Colonic mucosa (tissue), 4 donors: ENCODE measurements at regions not wholly inside any gene's neighbourhood (a gene's known extent, or its start where the extent isn't known, plus 50 kb on each side); places are given as distances from the start of the nearest gene placed in this dataset.

ENCODE experiments used
- DNase-seq: peaks from one replicate; pipeline ENCODE4 v3.0.0-alpha.2; 2020
- H3K27ac ChIP-seq: fragments of 200-600 bp; one replicate; pipeline ENCODE4 v1.8.0; 2021
- H3K27me3 ChIP-seq: fragments of 200-600 bp; one replicate; pipeline ENCODE4 v1.8.0; 2021
- H3K36me3 ChIP-seq: fragments of 200-600 bp; one replicate; pipeline ENCODE4 v1.8.0; 2021
- H3K4me1 ChIP-seq: fragments of 200-600 bp; one replicate; pipeline ENCODE4 v1.8.0; 2021; ENCODE audit warnings: mild to moderate bottlenecking
- H3K4me3 ChIP-seq: fragments of 200-600 bp; one replicate; pipeline ENCODE4 v1.8.0; 2021
- H3K9ac ChIP-seq, 2 donors: one replicate each; pipeline ENCODE4 v1.7.0; 2013; ENCODE audit warnings: control low read depth in 2 of 2, low read depth in 2 of 2, low read length in 2 of 2
- H3K9me3 ChIP-seq: fragments of 200-600 bp; one replicate; pipeline ENCODE4 v1.8.0; 2021
- intact Hi-C: fragments of 100-400 bp; cut with DNase I; formaldehyde crosslinking; loops from one replicate; pipeline ENCODE4 v1.14.1; 2022
- TF ChIP-seq, protein P1 (sequence below): fragments of 200-600 bp; IDR thresholded peaks from one replicate; pipeline ENCODE4 v1.8.0; 2022; ENCODE audit warnings: antibody characterized with exemption, mild to moderate bottlenecking
- donor health status: healthy.
- donor health status: DM: no; HTN: no; CAD: no.
- donor health status: DM: no; HTN: no; CAD: no.

DNA sequence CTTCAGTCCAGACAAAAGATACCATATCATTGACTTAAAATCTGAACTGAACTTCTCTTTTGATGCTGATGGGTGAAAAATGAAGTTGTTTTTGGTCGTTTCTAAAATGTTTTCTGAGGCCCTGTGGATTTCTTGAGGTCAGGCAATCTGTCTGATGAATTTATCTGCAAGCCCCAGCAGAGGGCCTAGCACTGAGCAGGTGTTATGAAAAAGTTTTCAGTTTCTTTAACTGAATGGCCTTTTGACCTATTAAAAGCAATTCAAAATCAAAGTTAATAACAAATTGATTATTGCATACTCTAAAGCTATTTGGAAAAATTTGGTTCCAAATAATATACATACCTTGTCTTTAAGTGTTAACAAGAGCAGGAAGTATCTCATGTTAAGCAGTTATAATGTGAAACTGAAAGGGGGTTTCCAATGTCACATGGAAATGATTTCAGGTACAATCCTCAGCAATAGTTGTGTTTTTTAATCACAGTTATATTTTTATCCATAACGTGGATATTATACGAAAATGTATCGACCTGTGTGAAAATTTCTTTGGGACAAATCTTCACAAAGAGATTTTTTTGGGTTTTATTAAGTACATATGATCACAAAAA is 285.0 kb downstream of the SPANXN1 start:
- Histone ChIP-seq H3K4me1 (no peaks in the 10 kb centered on the region), H3K27me3 (no peaks in the 10 kb centered on the region), H3K4me3 (no peak overlapping the region), H3K36me3 (no peaks in the 10 kb centered on the region), H3K9ac (no peak overlapping the region), H3K27ac (no peak overlapping the region), H3K9me3 (no peaks in the 10 kb centered on the region)
- intact Hi-C loops, result no loop called here
- DNase-seq, result no peak
- TF ChIP-seq, protein P1, sequence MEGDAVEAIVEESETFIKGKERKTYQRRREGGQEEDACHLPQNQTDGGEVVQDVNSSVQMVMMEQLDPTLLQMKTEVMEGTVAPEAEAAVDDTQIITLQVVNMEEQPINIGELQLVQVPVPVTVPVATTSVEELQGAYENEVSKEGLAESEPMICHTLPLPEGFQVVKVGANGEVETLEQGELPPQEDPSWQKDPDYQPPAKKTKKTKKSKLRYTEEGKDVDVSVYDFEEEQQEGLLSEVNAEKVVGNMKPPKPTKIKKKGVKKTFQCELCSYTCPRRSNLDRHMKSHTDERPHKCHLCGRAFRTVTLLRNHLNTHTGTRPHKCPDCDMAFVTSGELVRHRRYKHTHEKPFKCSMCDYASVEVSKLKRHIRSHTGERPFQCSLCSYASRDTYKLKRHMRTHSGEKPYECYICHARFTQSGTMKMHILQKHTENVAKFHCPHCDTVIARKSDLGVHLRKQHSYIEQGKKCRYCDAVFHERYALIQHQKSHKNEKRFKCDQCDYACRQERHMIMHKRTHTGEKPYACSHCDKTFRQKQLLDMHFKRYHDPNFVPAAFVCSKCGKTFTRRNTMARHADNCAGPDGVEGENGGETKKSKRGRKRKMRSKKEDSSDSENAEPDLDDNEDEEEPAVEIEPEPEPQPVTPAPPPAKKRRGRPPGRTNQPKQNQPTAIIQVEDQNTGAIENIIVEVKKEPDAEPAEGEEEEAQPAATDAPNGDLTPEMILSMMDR, result no peak

DNA sequence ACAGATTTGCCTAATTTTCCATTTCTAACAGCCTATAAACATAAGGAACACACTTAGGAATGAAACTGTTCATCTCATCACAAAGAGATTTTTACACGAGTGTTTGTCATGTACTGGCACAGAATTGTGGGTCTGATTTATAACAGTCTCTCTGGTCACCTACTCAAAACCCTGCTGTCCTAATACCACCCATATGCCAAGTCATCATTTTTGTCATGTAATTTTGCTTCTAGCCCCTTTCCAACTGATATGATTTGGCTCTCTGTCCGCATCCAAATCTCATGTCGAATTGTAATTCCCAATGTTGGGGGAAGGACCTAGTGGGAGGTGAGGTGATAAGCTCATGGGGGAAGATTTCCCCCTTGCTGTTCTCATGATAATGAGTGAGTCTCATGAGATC is 284.1 kb upstream of the SLITRK2 start:
- Histone ChIP-seq H3K27ac (no peak overlapping the region), H3K27me3 (no peaks in the 10 kb centered on the region), H3K4me1 (no peaks in the 10 kb centered on the region), H3K9ac (no peak overlapping the region), H3K36me3 (no peaks in the 10 kb centered on the region), H3K9me3 (no peaks in the 10 kb centered on the region), H3K4me3 (no peak overlapping the region)
- TF ChIP-seq, protein P1, result no peak
- no peak for DNase-seq
- intact Hi-C loops, result no loop called here

DNA sequence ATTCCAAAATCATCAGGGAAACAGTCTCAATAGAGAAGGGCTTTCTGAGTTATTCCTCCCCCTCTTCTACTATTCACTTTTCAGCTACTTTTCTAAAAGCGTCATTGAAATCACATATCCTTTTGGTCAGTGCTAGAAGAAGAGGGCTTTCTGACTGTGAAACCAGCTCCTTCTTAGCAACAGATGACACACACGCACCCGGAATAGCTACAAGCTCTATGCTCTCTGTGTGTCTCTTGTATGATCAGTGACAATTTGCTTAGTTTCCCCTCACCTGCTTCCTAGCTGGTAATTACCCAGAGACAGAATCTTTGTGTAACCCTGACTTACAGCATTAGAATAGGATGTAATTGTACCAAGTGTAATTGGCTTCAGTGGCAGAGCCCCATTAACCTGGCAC is 268.1 kb upstream of the SLITRK2 start:
- no peak overlapping the region for H3K9ac ChIP-seq
- TF ChIP-seq, protein P1, result no peak

DNA sequence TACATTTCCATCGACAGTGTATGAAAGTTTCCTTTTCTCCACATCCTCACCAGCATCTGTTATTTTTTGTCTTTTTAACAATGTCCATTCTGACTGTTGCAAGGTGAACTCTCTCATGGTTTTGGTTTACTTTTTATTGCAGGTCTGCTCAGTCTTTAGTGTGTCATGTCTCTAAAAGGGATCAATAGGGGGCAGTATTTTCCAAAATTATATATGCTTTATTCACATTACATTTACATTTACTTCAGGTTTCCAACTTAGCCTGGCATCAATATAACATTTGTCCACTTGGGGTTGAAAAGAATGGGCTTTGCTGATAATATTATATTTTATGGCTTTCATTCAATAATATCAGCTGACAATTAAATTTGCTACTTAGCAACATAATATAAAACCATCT is 265.0 kb upstream of the SLITRK2 start:
- TF ChIP-seq, protein P1, result no peak
- intact Hi-C loops, result no loop called here
- DNase-seq, result no peak

More for the DNA sequence above, 268.1 kb upstream of the SLITRK2 start:
- Histone ChIP-seq H3K4me1 (no peaks in the 10 kb centered on the region), H3K4me3 (no peak overlapping the region), H3K9me3 (no peaks in the 10 kb centered on the region), H3K27ac (no peak overlapping the region), H3K27me3 (no peaks in the 10 kb centered on the region), H3K36me3 (no peaks in the 10 kb centered on the region)
- intact Hi-C loops, result no loop called here
- no peak for DNase-seq

DNA sequence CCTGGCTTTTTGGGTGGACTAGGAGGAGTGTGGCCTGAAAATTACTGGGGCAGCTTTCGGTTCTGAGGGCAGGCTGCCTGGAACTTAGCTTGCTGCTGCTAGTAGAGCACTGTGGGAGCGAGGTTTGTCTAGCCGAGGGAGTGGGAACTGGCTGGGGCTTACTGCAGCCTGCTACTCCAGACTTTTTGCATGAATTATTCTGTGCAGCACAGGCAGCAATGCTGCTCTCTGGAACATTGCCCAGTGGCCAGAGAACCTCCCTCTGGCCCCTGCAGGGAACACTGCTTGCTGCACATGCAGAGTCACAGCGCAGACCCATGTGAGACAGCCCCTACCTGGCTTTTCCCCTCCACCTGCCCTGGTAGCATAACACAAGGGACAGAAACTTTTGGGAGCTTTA is 263.9 kb upstream of the SLITRK2 start:
- TF ChIP-seq, protein P1, result no peak
- intact Hi-C loops, result no loop called here
- H3K36me3 ChIP-seq, result no peaks in the 10 kb centered on the region
- no peak overlapping the region for H3K27ac ChIP-seq
- no peak overlapping the region for H3K4me3 ChIP-seq
- DNase-seq, result no peak
- no peak overlapping the region for H3K9ac ChIP-seq
- H3K4me1 ChIP-seq, result no peaks in the 10 kb centered on the region
- H3K27me3 ChIP-seq, result no peaks in the 10 kb centered on the region
- no peaks in the 10 kb centered on the region for H3K9me3 ChIP-seq

More for the DNA sequence above, 265.0 kb upstream of the SLITRK2 start:
- Histone ChIP-seq H3K27ac (no peak overlapping the region), H3K9me3 (no peaks in the 10 kb centered on the region), H3K9ac (no peak overlapping the region), H3K4me1 (no peaks in the 10 kb centered on the region), H3K4me3 (no peak overlapping the region), H3K27me3 (no peaks in the 10 kb centered on the region), H3K36me3 (no peaks in the 10 kb centered on the region)
